PC-3 (cell line): ENCODE measurements at regions not wholly inside any gene's neighbourhood (a gene's known extent, or its start where the extent isn't known, plus 50 kb on each side); places are given as distances from the start of the nearest gene placed in this dataset.

Experiments
- EZH2 ChIP-seq: fragments of 300-600 bp; sonication (generic); IDR thresholded peaks from one replicate; pipeline ENCODE4 v1.6.1; 2017; ENCODE audit warnings: antibody characterized with exemption, mild to moderate bottlenecking, low read length; ENCODE audit not compliant: unreplicated experiment
- EZH2phosphoT487 ChIP-seq: fragments of 300-600 bp; sonication (generic); IDR thresholded peaks from 2 replicates; pipeline ENCODE4 v1.6.1; 2018; ENCODE audit warnings: mild to moderate bottlenecking, antibody characterized with exemption, low read length, borderline replicate concordance
- TF ChIP-seq, protein P1 (sequence below): fragments of 300-600 bp; sonication (generic); conservative IDR thresholded peaks from 2 replicates; pipeline ENCODE4 v1.5.1; 2017; ENCODE audit warnings: antibody characterized with exemption, low read depth, mild to moderate bottlenecking, low read length

- TF ChIP-seq, protein P1, sequence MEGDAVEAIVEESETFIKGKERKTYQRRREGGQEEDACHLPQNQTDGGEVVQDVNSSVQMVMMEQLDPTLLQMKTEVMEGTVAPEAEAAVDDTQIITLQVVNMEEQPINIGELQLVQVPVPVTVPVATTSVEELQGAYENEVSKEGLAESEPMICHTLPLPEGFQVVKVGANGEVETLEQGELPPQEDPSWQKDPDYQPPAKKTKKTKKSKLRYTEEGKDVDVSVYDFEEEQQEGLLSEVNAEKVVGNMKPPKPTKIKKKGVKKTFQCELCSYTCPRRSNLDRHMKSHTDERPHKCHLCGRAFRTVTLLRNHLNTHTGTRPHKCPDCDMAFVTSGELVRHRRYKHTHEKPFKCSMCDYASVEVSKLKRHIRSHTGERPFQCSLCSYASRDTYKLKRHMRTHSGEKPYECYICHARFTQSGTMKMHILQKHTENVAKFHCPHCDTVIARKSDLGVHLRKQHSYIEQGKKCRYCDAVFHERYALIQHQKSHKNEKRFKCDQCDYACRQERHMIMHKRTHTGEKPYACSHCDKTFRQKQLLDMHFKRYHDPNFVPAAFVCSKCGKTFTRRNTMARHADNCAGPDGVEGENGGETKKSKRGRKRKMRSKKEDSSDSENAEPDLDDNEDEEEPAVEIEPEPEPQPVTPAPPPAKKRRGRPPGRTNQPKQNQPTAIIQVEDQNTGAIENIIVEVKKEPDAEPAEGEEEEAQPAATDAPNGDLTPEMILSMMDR, result no peak
- no peak for TF ChIP-seq EZH2
- no peak for TF ChIP-seq EZH2phosphoT487
Measured at GRCh38 chr14:58941629-58942028, 246.8 kb upstream of the DAAM1 start.
